Stimulated activated CD4-positive, alpha-beta T cell treated with anti-CD3 and anti-CD28 coated beads, Interleukin-2, amount 100 ng/mL, for 24 hours (primary cell): ENCODE measurements at regions not wholly inside any gene's neighbourhood (a gene's known extent, or its start where the extent isn't known, plus 50 kb on each side); places are given as distances from the start of the nearest gene placed in this dataset.

ENCODE experiments used
- DNase-seq, 2 donors: peaks; one replicate each; pipeline ENCODE4 v3.0.0-alpha.2; 2020

GRCh38 chr20:22652681-22653588 lies 68.6 kb upstream of the FOXA2 start:
- no peak for DNase-seq

GRCh38 chr20:22653658-22654642 lies 69.6 kb upstream of the FOXA2 start:
- DNase-seq, result no peak

GRCh38 chr20:22663528-22664025 lies 79.2 kb upstream of the FOXA2 start:
- DNase-seq, result no peak

DNA sequence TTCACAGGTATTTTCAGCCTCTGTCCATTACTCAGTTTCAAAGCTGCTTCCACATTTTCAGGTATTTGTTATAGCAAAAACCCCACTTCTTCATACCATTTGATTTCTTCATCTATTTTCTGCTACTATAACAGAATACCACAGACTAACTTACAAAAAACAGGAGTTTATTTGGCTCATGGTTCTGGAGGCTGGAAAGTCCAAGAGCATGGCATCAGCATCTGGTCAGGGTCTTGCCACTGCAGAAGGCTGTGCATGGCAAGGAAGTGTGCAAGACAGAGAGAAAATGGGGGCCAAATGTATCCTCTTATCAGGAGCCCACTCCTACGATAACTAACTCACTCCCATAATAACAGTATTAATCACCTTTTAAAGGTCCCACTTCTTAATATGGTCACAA lies 82.8 kb upstream of the FOXA2 start:
- no peak for DNase-seq

DNA sequence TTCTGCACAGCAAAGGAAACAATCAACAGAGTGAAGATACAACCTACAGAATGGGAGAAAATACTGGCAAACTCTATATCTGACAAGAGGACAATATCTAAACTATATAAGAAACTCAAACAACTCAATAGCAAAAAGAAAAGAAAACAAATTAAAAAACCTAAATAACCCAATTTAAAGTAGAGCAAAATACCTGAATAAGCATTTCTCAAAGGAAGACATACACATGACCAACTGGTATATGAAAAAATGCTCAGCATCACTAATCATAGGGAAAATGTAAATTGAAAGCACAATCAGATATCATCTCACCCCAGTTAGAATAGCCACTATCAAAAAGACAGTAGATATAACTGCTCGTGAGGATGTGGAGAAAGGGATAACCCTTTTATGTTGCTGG lies 87.8 kb upstream of the FOXA2 start:
- no peak for DNase-seq

DNA sequence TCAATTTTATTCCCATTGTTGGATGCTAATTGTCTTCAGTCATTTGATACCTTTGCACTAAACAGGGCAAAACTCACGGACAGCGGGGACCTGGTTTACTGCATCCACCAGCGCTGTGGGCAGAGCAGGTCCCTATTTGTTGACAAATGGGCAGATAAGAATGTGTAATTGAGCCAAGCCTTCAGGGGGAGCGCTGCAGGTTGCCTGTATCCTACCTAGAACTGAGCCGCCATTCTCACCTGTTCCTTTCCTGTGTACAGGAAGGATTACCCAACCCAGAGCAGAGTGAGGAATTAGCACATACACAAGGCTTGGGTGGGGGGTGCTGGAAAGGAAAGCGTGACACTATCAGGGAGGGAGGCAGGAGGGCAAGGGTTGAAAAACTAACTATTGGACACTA lies 89.1 kb upstream of the FOXA2 start:
- no peak for DNase-seq

DNA sequence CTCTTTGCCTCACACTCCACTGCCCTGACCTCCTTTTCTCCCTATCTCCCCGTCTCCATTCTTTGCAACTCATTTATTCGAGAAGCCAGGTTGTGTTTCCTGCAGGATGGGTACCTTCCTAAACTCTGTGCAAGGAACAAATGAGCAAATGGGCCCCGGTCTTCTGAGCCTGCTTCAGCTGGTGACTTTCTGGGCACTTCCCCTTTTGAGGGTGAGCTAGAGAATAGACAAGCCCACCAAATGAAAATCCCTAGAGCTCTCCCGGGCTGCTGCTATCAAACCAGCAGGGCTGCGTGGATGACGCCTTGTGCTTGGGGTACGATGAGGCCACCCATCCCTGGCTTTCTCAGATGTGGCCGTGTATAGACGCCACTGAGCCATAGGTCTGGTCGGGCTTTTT lies 91.0 kb upstream of the FOXA2 start:
- no peak for DNase-seq

DNA sequence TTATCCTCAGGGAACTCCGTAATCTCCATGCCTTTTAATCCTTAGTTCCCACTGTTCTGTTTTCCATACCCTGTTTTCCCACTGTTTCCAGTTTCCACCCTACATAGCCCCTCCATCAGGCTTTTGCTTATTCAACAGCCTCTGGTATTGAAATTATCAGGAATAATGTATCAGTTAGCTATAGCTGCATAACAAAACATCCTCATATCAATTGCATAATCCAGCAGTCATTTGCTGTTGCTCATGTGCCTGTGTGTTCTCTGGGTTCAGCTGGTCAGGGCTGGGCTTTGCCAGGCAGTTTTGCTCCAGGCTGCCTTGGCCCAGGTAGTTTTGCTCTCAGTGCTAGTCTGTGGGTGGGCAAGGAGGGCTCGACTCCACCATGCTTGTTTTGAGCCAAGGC lies 94.3 kb upstream of the FOXA2 start:
- DNase-seq, result no peak

DNA sequence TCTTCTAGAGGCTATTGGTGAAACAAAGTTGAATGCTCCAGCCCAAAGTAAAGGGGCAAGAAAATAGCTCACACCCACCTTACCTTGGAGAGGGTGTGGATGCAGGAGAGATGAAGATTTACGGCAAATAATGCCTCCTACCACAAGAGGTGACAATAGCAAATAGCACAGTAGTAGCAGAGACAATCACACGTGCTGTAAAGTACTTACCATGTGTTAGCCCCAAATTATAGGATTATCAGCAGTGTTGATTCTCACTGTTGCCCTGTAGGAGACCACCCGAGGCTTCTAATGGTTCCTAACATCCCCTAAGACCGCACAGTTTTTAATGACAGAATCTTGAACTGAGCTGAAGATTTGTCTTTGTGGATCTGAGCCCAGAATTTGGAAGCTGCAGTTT lies 94.8 kb upstream of the FOXA2 start:
- DNase-seq, result no peak

GRCh38 chr20:22680031-22680740 lies 95.8 kb upstream of the FOXA2 start:
- no peak for DNase-seq

DNA sequence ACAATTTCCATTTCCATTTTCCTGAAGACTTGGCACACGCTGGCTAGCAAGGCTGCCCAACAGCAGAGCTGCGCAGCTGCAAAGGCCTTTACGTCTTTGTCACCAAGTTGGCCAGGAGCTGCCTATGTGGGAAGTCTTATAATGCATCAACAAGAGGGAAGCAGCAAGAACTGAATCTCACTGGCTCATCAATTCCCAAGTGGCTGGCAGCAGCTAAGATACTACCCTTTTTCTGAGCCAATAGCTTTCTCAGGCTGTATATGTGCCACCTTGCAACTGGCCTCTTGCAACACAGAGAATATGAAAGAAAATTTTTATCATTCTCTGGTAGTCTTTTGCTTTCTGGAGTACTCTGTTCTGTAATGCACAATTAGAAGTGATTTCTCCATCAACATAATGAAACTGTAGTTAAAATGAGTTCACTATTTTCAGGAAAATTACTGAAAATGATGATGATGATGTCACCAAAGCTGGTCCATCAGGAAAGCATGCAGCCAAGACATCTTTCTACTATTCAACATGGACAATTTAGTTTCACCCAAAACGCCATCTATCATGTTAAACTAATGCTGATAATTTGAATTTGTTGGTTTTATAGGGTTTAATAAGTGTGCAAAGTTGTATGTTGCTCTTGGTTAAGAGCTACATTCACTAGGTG lies 97.3 kb upstream of the FOXA2 start:
- DNase-seq, result no peak

DNA sequence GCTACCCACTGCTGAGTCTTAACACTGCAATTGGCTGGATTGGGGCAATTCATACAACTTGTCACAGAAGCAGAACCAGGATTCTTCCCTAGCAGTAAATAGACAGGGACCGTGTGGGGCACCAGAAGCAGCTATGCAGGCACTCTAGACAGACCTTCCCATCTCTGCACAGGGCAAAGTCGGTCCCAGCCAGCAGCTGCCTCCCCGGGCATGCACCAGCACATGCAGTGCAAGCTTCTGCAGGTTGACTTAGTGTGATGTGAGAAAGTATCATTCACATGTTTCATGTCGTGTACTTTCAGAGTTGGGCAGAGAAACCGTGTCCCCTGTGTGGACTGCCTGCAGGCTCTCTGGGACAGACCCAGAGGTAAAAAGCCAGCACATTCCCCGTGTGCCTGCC lies 98.0 kb upstream of the FOXA2 start:
- DNase-seq, result no peak

GRCh38 chr20:22684072-22684762 lies 99.8 kb upstream of the FOXA2 start:
- DNase-seq, result peak in 1 of 2 donors; percentile 43

GRCh38 chr20:22684763-22685443 lies 100.5 kb upstream of the FOXA2 start:
- no peak for DNase-seq

DNA sequence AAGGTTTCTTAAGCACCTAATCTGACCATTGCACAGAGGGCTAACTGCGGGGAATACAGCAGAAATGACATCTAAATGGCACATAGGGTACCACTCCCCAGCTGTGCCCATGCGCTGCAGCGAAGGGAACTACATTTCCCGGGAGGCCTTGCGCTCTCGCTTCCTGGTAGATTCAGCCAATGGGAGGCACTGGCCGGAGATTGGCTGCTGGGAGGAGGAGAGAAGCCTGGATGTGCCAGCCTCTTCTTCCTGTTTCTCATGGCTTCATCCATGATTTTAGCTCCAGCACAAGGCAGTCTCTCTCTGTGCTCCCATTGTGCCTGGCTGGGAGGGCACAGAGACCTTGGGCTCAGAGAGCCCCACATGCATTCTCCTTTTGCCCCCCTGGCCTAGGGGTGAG lies 101.7 kb upstream of the FOXA2 start:
- DNase-seq, result peak in 1 of 2 donors; percentile 7

DNA sequence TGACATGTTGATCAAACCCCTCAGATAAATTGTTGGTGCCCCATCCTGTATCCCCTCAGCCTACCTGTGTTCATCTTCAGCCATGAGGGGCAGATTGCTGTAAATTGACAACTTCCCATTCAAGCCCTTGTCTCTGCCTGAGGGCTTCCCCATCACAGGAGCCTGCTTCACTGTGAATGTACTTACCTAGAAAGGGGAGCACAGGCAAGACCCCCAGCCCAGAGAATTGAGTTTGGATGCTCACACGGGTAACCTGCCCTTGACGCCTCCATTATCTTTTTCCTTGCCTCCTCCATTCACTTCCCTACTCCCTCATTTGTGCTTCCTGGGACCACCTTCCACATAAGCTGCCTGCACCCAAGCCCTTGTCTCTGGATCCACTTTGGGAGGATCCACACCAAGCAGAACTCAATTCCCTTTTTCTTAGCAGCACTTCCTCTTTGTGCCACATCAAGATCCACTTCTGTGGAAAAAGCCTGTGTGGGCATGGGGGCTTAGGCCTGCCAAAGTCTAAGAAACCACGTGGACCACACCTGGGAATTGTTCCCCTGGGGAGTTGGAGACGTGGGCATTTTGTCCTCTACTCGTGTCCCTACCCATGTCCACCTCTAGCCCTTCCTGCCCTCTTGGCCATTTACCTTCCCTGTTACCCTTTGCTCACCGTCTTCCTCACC lies 103.4 kb upstream of the FOXA2 start:
- DNase-seq, result no peak

DNA sequence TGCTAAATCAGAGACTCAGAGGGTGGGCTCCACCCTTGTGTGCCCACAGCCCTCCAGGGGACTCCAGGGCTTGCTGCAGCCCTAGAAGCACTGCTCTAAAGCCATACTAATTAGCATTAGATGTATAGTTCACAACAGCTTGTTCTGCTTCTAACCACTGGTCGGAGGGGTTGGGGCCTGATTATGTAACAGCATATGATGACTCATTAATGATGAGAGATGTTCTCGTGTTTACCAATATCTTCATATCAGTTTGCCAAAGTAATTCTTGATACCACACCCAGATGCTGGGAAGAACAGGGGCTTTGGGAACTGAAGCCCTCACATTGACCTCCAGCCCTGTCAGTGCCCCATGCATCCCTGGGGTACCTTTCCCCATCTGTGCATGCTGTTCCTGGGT lies 104.1 kb upstream of the FOXA2 start:
- DNase-seq, result no peak

- no peak for DNase-seq
Measured at GRCh38 chr20:22689266-22689665, 104.9 kb upstream of the FOXA2 start.

DNA sequence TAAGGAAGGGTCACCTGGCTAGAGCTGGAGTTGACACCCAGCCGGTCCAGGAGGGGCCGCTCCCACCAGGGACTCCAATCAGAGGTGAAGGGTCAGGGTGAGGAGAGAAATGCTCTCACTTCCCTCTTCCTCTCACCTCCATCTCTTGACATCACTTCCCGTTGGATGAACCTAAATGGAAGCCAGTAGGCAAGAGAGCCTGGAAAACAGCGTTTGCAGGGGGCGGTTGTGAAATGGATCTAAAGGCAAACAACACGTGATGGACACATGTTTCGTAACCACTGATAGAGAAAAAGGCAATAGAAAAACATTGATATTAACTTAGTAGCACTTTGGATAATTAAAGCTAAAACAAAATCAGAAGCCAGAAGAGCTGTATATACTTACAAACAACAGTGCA lies 105.6 kb upstream of the FOXA2 start:
- no peak for DNase-seq

GRCh38 chr20:22690616-22691179 lies 106.3 kb upstream of the FOXA2 start:
- no peak for DNase-seq
